ENCODE measurements at regions not wholly inside any gene's neighbourhood (a gene's known extent, or its start where the extent isn't known, plus 50 kb on each side); places are given as distances from the start of the nearest gene placed in this dataset.

- DNase-seq = no peak
Measured at GRCh38 chr21:38556390-38556789, 58.1 kb upstream of the ERG start.

DNA sequence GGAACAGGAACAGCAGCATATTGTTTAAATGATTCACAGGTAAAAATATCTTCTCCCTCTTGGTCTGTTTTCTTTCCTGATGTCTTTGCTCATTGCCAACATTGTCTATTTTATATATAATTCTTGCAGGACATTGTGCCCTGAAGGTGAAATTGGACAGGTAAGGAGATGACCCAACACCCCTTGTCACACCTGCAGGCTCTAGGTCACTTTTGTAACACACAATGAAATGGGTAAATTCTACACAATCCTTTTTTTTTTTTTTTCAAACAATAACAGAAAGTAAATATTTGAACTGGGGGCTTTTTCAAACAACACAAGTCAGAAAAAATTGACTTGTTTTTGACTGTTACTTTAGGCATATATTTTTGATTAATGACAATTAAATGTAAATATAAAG, 62.9 kb upstream of the ERG start:
- no peak for DNase-seq

DNA sequence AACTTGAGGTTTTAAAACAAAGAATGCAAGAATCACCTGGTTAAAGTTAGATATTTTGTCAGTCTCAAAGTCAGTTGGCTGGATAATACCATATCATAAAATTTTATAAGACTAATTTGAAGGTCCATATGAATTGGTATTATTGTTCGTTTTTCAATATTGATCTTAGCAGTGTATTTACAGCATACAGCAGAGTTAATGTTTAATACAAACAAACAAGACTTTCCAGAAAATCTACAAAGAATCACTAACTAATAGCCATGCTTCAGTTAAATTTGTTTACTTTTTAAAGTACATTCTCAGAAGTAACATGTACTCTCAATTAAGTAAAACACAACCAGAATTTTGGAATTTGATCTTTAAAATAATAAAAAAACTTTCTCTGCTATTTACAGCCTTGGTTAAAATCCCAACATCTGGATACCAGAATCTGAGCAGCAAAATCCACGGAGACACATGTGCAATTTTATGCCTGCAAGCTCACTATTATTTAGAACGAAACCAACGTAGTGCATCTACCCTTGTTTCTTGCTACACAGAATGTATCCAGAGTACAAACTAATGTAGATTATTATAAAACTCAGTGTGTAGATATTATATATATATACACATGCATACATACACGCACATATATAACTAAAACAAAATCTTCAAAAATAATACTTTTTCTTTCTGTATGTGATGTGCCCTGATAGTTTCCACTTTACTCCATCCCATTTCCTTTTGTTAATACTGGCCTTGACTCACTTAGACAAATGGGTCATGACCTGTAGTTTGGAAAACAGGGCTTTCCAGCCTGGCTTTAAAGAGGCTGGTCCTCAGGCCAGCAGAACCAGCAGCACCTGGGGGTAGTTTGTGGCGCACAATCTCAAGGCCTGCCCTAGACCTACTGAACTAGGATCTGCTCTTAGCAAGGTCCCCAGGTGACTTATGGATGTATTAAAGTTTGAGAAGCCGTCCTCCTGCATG, 63.6 kb upstream of the ERG start:
- DNase-seq = no peak

GRCh38 chr21:38567335-38567969, 69.2 kb upstream of the ERG start:
- DNase-seq = no peak

- no peak for DNase-seq
Measured at GRCh38 chr21:38567970-38568360, 69.7 kb upstream of the ERG start.

DNA sequence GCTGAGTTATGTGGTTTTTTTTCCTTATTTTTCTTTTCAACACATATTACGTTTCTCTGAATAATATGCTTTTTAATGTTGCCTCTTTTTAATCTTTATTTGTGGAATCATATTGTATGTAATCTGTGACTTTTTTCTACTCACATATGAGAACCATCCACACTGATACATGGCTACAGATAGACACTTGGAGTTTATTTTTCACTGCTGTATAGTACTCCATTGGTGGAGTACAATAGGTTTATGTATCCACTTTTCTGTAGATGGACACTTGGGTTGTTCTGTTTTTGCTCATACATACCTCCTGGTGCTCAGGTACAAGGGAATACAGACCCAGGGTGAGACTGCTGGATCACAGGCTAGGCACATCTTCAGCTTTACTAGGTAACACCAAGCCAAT, 71.5 kb upstream of the ERG start:
- DNase-seq = no peak

DNA sequence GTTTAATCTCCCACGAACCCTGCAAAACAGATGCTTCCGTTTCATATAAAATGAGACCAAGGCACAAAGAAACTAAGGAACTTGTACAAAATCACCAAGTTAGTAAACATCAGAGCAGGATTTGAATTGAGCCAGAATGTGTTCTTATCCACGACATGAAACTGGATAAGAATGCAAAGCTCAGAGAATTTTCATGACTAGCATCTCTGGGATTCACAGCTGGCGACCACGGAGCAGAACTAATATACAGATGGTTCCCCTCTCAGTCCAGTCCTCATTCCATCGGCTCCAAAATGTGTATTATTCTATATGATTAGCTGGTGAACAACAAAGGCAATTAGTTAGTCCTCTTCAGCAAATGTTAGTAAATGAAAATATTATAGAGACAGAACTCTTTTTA, 72.3 kb upstream of the ERG start:
- DNase-seq = no peak

GRCh38 chr21:38574895-38575575, 76.8 kb upstream of the ERG start:
- no peak for DNase-seq

GRCh38 chr21:38577887-38578286, 79.6 kb upstream of the ERG start:
- no peak for DNase-seq

GRCh38 chr21:38590449-38591217, 92.4 kb upstream of the ERG start:
- DNase-seq = no peak

DNA sequence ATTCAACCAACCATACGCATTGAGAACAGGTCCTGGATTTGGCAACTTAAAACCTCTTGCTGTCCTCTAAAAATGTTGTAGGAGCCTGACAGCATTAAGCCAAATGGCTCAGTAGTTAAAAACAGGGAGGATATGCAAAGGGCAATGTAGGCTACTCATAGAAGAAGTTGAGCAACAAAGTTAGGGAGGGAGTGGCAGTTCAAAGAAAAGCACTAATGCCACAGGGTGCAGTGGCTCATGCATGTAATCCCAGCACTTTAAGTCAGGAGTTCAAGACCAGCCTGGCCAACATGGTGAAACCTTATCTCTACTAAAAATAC, 92.9 kb upstream of the ERG start:
- no peak for DNase-seq

- DNase-seq = no peak
Measured at GRCh38 chr21:38596264-38597042, 98.2 kb upstream of the ERG start.

GRCh38 chr21:38597421-38597820, 99.1 kb upstream of the ERG start:
- DNase-seq = no peak

DNA sequence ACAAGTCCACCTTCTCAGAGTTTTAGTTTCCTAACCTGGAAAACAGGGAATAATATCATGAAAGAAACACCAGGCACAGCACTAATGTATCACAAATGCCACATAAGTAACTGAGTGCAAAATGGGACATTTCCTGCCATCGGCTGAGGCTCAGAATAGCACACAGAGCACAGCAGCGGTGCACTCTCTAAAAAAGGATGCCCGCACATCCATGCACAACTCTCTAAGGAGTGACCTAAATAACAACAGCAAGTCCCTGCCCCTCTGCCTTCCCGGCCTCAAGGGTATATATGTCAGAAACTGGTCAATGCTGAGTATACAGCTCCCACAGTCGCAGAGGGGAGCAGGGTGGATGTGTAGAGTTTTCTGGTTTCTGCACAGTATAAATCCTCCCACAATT, 100.1 kb upstream of the ERG start:
- DNase-seq = no peak

- no peak for DNase-seq
Measured at GRCh38 chr21:38599381-38599975, 101.2 kb upstream of the ERG start.

DNA sequence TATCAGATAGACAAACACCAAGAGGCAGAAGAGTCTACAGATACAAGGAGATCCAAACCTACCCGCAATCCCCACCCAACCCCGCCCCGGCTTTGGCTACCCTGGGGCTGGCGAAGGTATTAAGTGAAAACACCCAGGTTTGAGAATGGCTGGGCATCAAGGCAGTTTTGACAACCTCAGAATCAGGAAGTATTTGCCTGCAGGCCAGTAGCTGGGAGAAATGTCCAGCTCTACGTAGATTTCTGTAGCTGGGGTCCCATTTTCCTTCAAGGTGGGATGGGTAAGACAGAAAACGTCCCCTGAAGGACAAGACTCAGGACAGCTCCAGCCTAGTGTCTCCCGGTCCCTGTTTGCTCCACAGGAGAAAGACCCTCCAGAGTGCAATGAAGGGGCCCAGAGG, 101.8 kb upstream of the ERG start:
- no peak for DNase-seq

- DNase-seq = no peak
Measured at GRCh38 chr21:38605236-38605635, 107.0 kb upstream of the ERG start.

DNA sequence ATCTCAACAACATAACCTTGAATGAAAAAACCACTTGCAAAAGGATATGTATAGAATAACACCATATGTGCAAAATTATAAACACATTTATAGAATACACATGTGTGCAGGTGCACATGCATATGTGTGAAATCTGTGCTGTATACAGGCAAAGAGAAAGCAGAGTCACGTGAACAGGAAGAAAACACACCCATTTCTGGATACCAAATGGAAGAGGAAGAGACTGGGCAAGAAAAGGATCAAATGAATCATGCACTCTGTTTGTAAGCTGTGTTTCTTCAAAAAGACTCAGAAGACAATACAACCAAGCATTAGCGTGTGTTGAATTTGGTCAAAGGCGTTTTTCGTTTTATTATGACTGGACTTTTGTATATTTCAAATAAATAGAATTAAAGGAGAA, 111.3 kb upstream of the ERG start:
- no peak for DNase-seq

- DNase-seq = no peak
Measured at GRCh38 chr21:38610623-38611251, 112.5 kb upstream of the ERG start.

DNA sequence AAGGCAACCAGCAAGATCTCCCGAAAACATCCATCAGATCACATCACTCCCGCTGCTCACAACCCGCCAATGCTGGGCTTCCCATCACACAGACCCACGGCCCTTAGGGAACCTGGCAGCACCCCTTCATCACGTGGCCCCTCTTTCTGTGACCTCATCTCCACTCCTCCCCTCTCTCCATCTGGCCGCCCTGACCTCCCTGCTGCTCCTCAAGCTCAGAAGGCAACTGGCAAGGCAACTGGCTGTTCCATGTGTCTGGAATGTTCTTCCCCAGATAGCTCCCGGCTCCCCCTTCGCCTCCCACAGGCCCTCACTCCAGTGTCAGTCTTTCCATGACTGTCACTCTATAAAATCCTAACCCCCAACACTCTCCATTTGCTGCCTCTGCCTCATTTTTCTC, 113.0 kb upstream of the ERG start:
- no peak for DNase-seq

DNA sequence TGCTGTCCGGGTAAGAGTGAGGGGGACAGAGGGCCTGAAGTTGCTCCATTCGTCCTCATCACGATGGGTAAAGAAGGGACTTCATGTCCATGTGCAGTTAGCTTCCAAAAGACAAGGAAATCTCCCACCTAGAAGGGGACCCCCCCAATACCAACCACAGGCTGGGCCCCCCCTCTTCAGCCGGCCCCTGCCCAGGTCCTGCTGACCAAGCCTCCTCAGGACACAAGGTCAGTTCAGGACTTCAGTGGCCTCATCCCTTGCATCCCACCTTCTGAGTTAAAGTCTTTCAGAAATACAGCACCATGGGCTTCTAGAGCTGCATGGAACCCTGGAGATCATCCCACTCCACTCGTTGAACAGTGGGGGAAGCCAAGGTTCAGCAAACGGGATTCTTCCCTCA, 115.4 kb upstream of the ERG start:
- no peak for DNase-seq

- DNase-seq = no peak
Measured at GRCh38 chr21:38614558-38614957, 116.3 kb upstream of the ERG start.
